HEK293 (cell line): ENCODE measurements at regions not wholly inside any gene's neighbourhood (a gene's known extent, or its start where the extent isn't known, plus 50 kb on each side); places are given as distances from the start of the nearest gene placed in this dataset.

ENCODE experiments used
- ZBTB20 ChIP-seq: fragments of 450-650 bp; formaldehyde crosslinking; IDR thresholded peaks from 2 replicates; pipeline ENCODE4 v1.5.1; 2016; ENCODE audit warnings: missing biosample characterization, missing genetic modification characterization
- ZNF174 ChIP-seq: fragments of 450-650 bp; formaldehyde crosslinking; IDR thresholded peaks from 2 replicates; pipeline ENCODE4 v1.5.0; 2017; ENCODE audit warnings: missing biosample characterization, mild to moderate bottlenecking, missing genetic modification characterization
- ZNF341 ChIP-seq: fragments of 450-650 bp; formaldehyde crosslinking; IDR thresholded peaks from 2 replicates; pipeline ENCODE4; 2016; ENCODE audit warnings: low read depth, missing biosample characterization, missing genetic modification characterization
- ZNF354C ChIP-seq: fragments of 450-650 bp; formaldehyde crosslinking; IDR thresholded peaks from 2 replicates; pipeline ENCODE4 v1.5.1; 2016; ENCODE audit warnings: missing biosample characterization, missing genetic modification characterization, low read depth, borderline replicate concordance
- ZNF600 ChIP-seq: fragments of 450-650 bp; formaldehyde crosslinking; IDR thresholded peaks from 2 replicates; pipeline ENCODE4 v1.5.1; 2016; ENCODE audit warnings: missing biosample characterization, missing genetic modification characterization
- ZNF645 ChIP-seq: fragments of 450-650 bp; formaldehyde crosslinking; IDR thresholded peaks from 2 replicates; pipeline ENCODE4; 2016; ENCODE audit warnings: missing biosample characterization, missing genetic modification characterization
- TF ChIP-seq, protein P1 (sequence below): fragments of 450-650 bp; formaldehyde crosslinking; IDR thresholded peaks from 2 replicates; pipeline ENCODE4 v1.5.1; 2016; ENCODE audit warnings: missing biosample characterization, missing genetic modification characterization

- TF ChIP-seq ZNF354C, result no peak
- TF ChIP-seq ZNF600 (tag by site-specific recombination), result no peak
- TF ChIP-seq, protein P1, sequence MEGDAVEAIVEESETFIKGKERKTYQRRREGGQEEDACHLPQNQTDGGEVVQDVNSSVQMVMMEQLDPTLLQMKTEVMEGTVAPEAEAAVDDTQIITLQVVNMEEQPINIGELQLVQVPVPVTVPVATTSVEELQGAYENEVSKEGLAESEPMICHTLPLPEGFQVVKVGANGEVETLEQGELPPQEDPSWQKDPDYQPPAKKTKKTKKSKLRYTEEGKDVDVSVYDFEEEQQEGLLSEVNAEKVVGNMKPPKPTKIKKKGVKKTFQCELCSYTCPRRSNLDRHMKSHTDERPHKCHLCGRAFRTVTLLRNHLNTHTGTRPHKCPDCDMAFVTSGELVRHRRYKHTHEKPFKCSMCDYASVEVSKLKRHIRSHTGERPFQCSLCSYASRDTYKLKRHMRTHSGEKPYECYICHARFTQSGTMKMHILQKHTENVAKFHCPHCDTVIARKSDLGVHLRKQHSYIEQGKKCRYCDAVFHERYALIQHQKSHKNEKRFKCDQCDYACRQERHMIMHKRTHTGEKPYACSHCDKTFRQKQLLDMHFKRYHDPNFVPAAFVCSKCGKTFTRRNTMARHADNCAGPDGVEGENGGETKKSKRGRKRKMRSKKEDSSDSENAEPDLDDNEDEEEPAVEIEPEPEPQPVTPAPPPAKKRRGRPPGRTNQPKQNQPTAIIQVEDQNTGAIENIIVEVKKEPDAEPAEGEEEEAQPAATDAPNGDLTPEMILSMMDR (tag by site-specific recombination), result no peak
- TF ChIP-seq ZNF174 (tag by site-specific recombination), result no peak
- no peak for TF ChIP-seq ZBTB20 (tag by site-specific recombination)
- no peak for TF ChIP-seq ZNF341
- TF ChIP-seq ZNF645, result no peak
Observed at GRCh38 chr3:69505770-69506407, 120.0 kb upstream of the FRMD4B start.
